Trophoblast cell (in vitro differentiated cells and primary cell): ENCODE measurements at regions not wholly inside any gene's neighbourhood (a gene's known extent, or its start where the extent isn't known, plus 50 kb on each side); places are given as distances from the start of the nearest gene placed in this dataset.
"Not testable (repeated sequence)": the region's sequence is repeated elsewhere in the genome, so short reads cannot be mapped to it uniquely, and the experiment has no call there.

Source experiments
- DNase-seq, 2 donors: peaks; one replicate each; pipeline ENCODE4 v3.0.0-alpha.2; 2016
- H2AFZ ChIP-seq: 2 replicates; pipeline ENCODE4 v1.6.1; 2013; ENCODE audit warnings: low read length, moderate library complexity, mild to moderate bottlenecking; ENCODE audit not compliant: insufficient read depth, poor library complexity
- H2AK5ac ChIP-seq: 2 replicates; pipeline ENCODE4 v1.6.1; 2013; ENCODE audit warnings: mild to moderate bottlenecking, low read length
- H2BK120ac ChIP-seq: 2 replicates; pipeline ENCODE4 v1.6.1; 2013; ENCODE audit warnings: low read length, mild to moderate bottlenecking, moderate library complexity; ENCODE audit not compliant: insufficient read depth, poor library complexity
- H2BK12ac ChIP-seq: 2 replicates; pipeline ENCODE4 v1.6.1; 2013; ENCODE audit warnings: mild to moderate bottlenecking, low read length, moderate library complexity
- H2BK5ac ChIP-seq: 2 replicates; pipeline ENCODE4 v1.6.1; 2013; ENCODE audit warnings: low read length, low read depth, moderate library complexity, mild to moderate bottlenecking; ENCODE audit not compliant: poor library complexity
- H3K14ac ChIP-seq: 2 replicates; pipeline ENCODE4 v1.6.1; 2013; ENCODE audit warnings: mild to moderate bottlenecking, low read length
- H3K18ac ChIP-seq: 2 replicates; pipeline ENCODE4 v1.6.1; 2013; ENCODE audit warnings: mild to moderate bottlenecking, low read length
- H3K23ac ChIP-seq: 2 replicates; pipeline ENCODE4 v1.6.1; 2013; ENCODE audit warnings: low read length
- H3K27ac ChIP-seq: 2 replicates; pipeline ENCODE4 v1.5.1; 2013; ENCODE audit warnings: low read depth, mild to moderate bottlenecking, inconsistent platforms, low read length, moderate library complexity
- H3K27me3 ChIP-seq: 2 replicates; pipeline ENCODE4 v1.6.1; 2013; ENCODE audit warnings: inconsistent platforms, mild to moderate bottlenecking, low read length, moderate library complexity; ENCODE audit not compliant: insufficient read depth
- H3K36me3 ChIP-seq, 2 experiments: 1 replicate in 1 of 2; 2 replicates in 1 of 2; pipeline ENCODE4 v1.6.1; 2013; ENCODE audit warnings: low read length in 2 of 2, mild to moderate bottlenecking in 2 of 2, moderate library complexity in 1 of 2; ENCODE audit not compliant: insufficient read depth in 2 of 2, control insufficient read depth in 1 of 2
- H3K4ac ChIP-seq: 2 replicates; pipeline ENCODE4 v1.6.1; 2013; ENCODE audit warnings: low read depth, mild to moderate bottlenecking, low read length, moderate library complexity
- H3K4me1 ChIP-seq, 2 experiments: 1 replicate in 1 of 2; 2 replicates in 1 of 2; pipeline ENCODE4 v1.6.1; 2013; ENCODE audit warnings: low read length in 2 of 2, mild to moderate bottlenecking in 2 of 2, moderate library complexity in 1 of 2; ENCODE audit not compliant: insufficient read depth in 2 of 2, control insufficient read depth in 1 of 2
- H3K4me2 ChIP-seq: 2 replicates; pipeline ENCODE4 v1.6.1; 2013; ENCODE audit warnings: inconsistent platforms, mild to moderate bottlenecking, low read length, moderate library complexity
- H3K4me3 ChIP-seq: 2 replicates; pipeline ENCODE4 v1.5.1; 2013; ENCODE audit warnings: mild to moderate bottlenecking, low read depth, low read length, inconsistent platforms
- H3K79me1 ChIP-seq: one replicate; pipeline ENCODE4 v1.6.1; 2013; ENCODE audit warnings: low read length
- H3K79me2 ChIP-seq: 2 replicates; pipeline ENCODE4 v1.6.1; 2013; ENCODE audit warnings: low read length, mild to moderate bottlenecking; ENCODE audit not compliant: control insufficient read depth, insufficient read depth, poor library complexity
- H3K9ac ChIP-seq: 2 replicates; pipeline ENCODE4 v1.6.1; 2013; ENCODE audit warnings: mild to moderate bottlenecking, low read length
- H3K9me3 ChIP-seq: 2 replicates; pipeline ENCODE4 v1.6.1; 2013; ENCODE audit warnings: low read depth, mild to moderate bottlenecking, control low read depth, inconsistent platforms, low read length; ENCODE audit not compliant: insufficient read depth
- H4K12ac ChIP-seq: 2 replicates; pipeline ENCODE4 v1.6.1; 2013; ENCODE audit warnings: low read depth, mild to moderate bottlenecking, low read length, moderate library complexity
- H4K8ac ChIP-seq: 2 replicates; pipeline ENCODE4 v1.6.1; 2013; ENCODE audit warnings: low read depth, mild to moderate bottlenecking, low read length, moderate library complexity
- H4K91ac ChIP-seq: one replicate; pipeline ENCODE4 v1.6.1; 2013; ENCODE audit warnings: low read depth, mild to moderate bottlenecking, low read length, moderate library complexity
- WGBS: extraction: QIAGEN DNeasy Blood & Tissue Kit; methylation state at CpG from one replicate; pipeline ENCODE4 v1.1.7; 2013; ENCODE audit warnings: missing lambda C conversion rate; ENCODE audit not compliant: insufficient read length, insufficient coverage; ENCODE audit errors: extremely low coverage; 5-methylcytosine and 5-hydroxymethylcytosine counted together

DNA sequence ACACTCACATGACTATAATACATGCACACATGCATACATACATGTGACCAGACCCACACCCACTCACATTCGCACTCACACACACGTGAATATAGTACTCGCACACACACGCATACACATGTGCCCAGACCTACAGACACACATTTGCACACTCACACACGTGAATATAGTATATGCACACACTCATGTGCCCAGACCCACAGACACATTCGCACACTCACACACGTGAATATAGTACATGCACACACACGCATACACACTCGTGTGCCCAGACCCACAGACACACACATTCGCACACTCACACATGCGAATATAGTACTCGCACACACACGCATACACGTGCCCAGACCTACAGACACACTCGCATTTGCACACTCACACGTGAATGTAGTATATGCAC lies 186.9 kb downstream of the NPIPB11 start:
- not testable (repeated sequence) for H2BK5ac ChIP-seq, H2BK120ac ChIP-seq, H4K91ac ChIP-seq, H3K4me1 ChIP-seq, H2AFZ ChIP-seq, H3K4me2 ChIP-seq, H4K12ac ChIP-seq, H3K27me3 ChIP-seq, H3K79me2 ChIP-seq, H4K8ac ChIP-seq, H2AK5ac ChIP-seq, H3K18ac ChIP-seq, DNase-seq, H3K79me1 ChIP-seq, H2BK12ac ChIP-seq, H3K14ac ChIP-seq, H3K4me3 ChIP-seq, H3K36me3 ChIP-seq, H3K4ac ChIP-seq, H3K23ac ChIP-seq, H3K27ac ChIP-seq, H3K9ac ChIP-seq
- no CpG with 5 or more reads among the region's 16 CpGs for WGBS
- H3K9me3 ChIP-seq: peaks cover 12% of the 10 kb centered on the region

DNA sequence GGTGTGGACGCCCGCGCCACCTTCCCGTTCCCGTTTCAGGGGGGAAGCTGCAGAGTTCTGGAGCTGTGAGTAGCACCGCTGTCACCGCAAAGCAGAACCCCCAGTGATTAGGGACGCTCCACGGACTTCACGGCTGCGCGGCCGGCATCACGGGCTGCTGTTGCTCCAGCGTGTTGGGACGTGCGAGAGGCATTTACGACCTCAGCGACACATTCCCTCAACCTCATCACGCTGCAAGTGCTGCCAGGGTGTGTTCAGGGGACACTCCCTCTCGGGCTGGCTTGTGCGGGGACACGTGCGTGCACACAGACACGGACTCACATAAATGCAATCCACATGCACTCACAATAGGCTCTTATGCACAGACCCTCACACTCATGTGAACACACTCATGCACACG lies 187.9 kb downstream of the NPIPB11 start:
- not testable (repeated sequence) for H2BK12ac ChIP-seq, H3K79me1 ChIP-seq, H3K23ac ChIP-seq, H3K79me2 ChIP-seq, H3K4me3 ChIP-seq, DNase-seq, H3K9ac ChIP-seq, H3K14ac ChIP-seq, H3K36me3 ChIP-seq, H4K12ac ChIP-seq, H3K27ac ChIP-seq, H2AFZ ChIP-seq, H2AK5ac ChIP-seq, H3K4me2 ChIP-seq, H4K8ac ChIP-seq, H4K91ac ChIP-seq, H2BK5ac ChIP-seq, H3K27me3 ChIP-seq, H3K18ac ChIP-seq, H3K4me1 ChIP-seq, H2BK120ac ChIP-seq, H3K4ac ChIP-seq
- H3K9me3 ChIP-seq: peaks cover 12% of the 10 kb centered on the region
- WGBS: no CpG with 5 or more reads among the region's 26 CpGs

DNA sequence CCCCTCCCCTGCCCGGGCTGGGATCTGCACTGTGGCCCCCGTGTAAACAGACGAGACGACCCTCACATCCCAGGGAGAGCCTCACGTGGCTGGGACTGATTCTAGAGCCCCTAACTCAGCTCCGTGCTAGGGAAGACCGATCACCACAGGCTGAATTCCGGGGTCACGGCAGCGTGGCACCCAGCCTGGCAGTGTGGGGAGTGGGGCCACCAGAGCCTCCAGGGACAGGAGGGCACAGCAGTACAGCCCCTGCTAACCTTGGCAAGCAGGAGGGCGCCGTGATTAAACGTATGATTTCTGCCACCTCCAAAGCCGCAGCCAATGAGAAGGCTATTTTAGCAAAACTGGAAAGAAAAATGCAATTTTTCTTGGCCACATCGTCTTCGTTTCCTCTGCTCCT lies 188.3 kb downstream of the NPIPB11 start:
- not testable (repeated sequence) for H2AK5ac ChIP-seq, H3K79me2 ChIP-seq, H3K23ac ChIP-seq, DNase-seq, H3K4me3 ChIP-seq, H2BK5ac ChIP-seq, H3K36me3 ChIP-seq, H3K18ac ChIP-seq, H3K4me2 ChIP-seq, H3K79me1 ChIP-seq, H2BK120ac ChIP-seq, H4K12ac ChIP-seq, H3K9me3 ChIP-seq, H2AFZ ChIP-seq, H3K4me1 ChIP-seq, H4K8ac ChIP-seq, H3K27me3 ChIP-seq, H3K9ac ChIP-seq, H3K4ac ChIP-seq, H3K14ac ChIP-seq, H3K27ac ChIP-seq, H4K91ac ChIP-seq, H2BK12ac ChIP-seq
- no CpG with 5 or more reads among the region's 16 CpGs for WGBS

DNA sequence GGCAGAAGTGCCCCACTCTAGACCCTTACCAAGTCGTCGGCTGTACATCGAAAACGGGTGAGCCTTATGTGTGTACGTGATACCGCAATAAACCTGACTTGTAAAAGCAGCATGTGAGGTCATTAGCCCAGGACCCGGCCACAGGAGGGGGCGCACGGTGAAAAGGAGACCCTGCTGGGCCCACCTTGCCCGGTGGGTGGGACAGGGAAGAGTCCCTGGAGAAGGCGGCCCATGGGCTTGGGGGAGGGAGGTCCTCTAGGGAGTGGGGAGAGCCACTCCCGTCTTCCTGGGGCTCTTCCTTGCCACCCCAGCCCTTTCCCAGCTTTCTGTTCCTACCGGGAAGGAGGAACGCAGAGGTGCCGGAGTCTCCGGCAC lies 188.8 kb downstream of the NPIPB11 start:
- not testable (repeated sequence) for H2AFZ ChIP-seq, H3K4me2 ChIP-seq, DNase-seq, H4K12ac ChIP-seq, H3K27ac ChIP-seq, H4K8ac ChIP-seq, H3K36me3 ChIP-seq, H2BK120ac ChIP-seq, H3K14ac ChIP-seq, H3K9me3 ChIP-seq, H3K9ac ChIP-seq, H3K4me1 ChIP-seq, H3K79me1 ChIP-seq, H3K27me3 ChIP-seq, H3K4ac ChIP-seq, H3K4me3 ChIP-seq, H2BK5ac ChIP-seq, H4K91ac ChIP-seq, H2BK12ac ChIP-seq, H3K23ac ChIP-seq, H3K18ac ChIP-seq, H2AK5ac ChIP-seq, H3K79me2 ChIP-seq
- no CpG with 5 or more reads among the region's 16 CpGs for WGBS
